NCI-H226 (cell line): ENCODE measurements at regions not wholly inside any gene's neighbourhood (a gene's known extent, or its start where the extent isn't known, plus 50 kb on each side); places are given as distances from the start of the nearest gene placed in this dataset.
"Not testable (repeated sequence)": the region's sequence is repeated elsewhere in the genome, so short reads cannot be mapped to it uniquely, and the experiment has no call there.

Experiments used
- DNase-seq: peaks from one replicate; pipeline ENCODE4 v3.0.0-alpha.2; 2015

DNA sequence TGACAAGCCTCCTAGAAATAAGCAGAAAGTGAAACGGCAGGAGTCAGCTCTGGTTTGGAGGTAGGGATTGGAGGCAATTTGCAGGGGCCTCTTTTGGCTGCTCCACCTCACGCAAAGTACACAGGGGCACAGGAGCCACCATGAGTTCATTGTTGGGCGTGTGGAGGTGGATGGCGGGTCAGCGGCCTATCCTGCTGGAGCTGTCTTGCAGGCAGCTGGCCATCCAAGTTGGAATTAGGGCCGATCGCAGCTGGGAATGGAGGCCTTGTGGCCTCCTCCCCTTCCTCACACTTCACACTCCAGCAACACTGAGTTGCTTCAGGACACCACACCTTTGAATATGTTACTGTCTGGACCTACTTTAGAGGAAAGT, 171.5 kb downstream of the MYCN start:
- DNase-seq, result no peak

DNA sequence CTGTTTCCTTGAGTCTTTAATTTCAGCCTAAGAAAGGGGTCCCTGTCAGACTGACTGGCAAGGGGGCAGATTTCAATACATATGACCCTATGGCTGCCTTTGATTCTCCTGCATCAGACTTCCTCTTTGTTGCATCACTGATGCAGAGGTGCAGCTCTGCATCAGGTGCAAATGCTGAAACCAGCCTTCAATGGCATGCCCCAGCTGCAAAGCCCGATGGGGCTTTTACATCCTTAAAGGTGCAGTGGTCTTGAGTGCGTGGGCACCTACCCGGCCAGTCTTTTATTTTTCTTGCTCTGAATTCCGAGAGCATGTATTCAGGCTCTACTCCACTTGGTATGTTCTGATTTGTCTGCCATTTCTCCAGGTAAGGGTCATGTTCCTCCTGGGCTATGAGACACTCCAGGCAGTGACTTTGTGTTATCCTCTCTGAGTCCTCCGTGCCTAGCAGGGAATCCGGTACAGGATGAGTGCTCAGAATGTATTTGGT, 169.5 kb downstream of the MYCN start:
- no peak for DNase-seq

DNA sequence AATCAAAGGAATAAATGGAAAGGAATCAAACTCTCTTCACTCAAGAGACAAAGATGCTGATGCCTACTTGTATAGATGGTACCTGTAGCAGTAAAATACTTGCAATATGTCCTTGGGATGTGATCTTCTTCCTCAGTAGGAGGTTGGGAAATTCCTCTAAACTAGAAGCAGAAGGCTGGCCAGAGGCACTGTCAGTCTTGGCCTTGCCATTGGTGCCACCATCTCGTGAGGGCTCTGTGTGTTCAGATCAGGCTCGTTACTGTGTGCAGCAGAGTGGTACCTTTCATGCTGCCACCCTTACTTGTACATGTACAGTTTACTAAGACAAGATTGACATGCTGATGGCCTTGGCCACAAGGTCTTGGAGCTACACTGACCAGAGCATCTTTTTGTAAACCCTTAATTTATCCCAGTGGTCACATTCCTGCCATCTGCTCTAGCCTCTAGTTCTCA, 169.0 kb downstream of the MYCN start:
- DNase-seq, result no peak

DNA sequence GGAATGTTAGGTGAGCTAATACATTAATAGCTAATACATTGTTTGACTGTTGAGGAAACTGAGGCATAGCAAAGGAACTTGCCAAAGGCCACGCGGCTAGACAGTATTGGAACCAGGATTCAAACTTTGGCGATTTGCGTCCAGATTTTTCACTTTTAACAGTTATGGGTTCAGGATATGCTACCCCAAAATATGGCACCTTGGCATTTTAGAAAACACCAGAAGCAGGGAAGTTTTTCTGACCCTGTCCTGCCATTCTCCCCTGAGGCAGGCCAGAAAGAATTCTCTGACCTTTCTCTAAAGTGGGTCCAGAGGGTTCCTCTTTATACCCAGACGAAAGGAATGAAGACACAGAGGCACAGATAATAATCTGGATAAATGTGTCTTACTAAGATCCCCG, 166.9 kb downstream of the MYCN start:
- no peak for DNase-seq

DNA sequence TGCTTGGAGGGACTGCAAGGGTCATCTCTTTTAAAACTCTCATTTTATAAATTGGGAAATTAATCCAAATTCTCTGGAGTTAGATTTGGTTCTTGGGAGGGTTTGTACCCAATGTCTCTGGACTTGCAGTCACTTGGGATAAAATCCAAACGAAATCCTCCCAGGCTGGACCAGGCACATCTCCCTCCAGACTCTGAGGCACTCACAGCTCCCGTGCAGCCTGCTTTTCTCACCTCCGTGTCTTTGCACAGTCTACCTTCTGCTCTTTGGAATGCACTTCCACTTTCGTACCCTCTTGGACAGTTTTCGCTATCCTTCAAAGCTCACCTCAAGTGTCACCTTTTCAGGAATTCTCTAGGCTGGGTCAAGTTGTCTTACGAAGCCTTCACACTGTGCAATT, 166.3 kb downstream of the MYCN start:
- no peak for DNase-seq

DNA sequence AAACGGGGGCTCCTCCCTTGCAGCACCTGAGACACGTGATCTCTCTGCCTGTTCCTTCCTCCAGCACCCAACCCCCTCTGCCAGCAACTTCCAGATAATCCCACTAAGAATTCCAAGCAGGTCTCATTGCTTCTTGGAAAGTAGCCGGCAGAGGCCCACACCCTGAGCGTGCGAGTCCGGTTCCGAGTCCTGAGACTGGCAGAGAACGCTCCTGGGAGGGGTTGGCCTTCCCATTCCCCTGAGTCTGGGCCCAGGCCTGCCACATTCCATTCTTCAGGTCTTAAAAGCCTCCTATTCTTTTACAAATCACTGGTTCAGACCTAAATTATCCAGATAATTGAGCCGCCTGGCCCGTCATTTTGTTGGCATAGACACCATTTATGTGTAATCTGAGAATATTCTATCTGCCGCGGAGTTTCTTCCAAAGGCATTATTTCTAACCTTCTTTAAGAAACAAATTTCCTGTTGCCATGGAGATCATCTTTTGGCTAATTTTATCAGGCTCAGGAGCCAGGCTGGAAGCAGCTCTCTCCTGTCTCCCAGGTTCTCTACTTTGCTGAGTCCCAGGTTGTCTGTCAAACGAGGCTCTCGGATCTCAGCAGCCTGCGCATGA, 165.4 kb downstream of the MYCN start:
- DNase-seq, result no peak

DNA sequence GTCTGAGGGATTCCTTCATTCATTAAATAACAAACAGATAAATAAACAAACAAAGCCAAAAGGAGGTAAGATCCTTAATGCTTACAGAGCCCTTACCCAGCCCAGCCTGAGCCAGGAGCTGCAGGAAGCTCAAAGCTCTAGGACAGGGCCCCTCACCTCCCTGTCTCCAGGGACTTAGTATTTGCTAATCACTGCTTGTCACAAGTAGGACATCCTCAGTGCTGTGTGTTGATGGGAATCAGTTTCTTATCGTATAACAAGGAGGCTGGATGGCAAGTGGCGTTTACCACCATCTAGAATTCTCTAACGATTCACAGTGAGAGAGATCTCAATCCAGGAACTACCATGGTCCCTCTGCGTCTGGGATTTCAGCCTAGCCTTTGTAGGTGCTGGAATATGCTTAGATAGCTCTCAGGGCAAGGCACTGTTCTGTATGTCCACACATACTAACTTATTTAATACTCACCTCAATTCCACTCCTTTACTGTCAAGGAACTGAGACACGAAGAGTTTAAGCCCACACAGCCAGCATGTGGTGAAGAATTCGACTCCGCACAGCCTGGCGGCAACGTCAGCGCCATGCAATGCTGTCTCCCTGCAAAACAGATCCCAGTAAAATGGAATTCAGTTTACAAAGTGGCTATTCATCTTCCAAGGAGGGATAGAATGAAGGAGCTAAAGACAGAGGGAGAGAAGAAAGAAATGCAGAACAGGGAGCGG, 164.8 kb downstream of the MYCN start:
- DNase-seq, result no peak

DNA sequence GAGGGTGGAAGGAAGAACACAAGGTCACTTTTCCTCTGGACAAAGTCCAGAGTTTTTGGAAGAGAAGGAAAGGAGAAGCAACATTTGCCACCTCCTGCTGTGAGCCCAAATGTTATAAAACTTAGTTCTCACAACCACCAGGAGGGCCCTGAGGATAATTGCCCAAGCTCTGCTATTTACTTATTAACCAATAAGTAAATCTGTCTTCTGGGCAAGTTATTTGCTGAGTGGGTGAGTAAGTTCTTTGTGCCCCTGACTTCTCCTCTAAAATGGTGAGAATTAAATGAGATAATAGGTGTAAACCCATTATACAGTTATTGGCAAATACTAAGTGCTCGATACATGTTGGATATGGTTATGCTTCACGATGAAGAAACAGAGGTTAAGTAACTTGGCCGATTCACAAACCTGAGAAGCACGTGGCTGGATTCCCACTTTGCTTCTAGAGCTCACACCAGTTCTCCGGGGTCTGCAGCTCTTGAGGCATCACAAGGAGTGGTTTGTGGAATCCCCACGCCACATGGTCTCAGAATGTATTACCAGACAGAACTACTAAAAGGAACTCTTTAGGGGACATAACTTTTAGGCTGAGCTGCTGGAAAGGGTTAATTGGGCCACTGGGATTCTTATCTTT, 164.1 kb downstream of the MYCN start:
- DNase-seq, result no peak

DNA sequence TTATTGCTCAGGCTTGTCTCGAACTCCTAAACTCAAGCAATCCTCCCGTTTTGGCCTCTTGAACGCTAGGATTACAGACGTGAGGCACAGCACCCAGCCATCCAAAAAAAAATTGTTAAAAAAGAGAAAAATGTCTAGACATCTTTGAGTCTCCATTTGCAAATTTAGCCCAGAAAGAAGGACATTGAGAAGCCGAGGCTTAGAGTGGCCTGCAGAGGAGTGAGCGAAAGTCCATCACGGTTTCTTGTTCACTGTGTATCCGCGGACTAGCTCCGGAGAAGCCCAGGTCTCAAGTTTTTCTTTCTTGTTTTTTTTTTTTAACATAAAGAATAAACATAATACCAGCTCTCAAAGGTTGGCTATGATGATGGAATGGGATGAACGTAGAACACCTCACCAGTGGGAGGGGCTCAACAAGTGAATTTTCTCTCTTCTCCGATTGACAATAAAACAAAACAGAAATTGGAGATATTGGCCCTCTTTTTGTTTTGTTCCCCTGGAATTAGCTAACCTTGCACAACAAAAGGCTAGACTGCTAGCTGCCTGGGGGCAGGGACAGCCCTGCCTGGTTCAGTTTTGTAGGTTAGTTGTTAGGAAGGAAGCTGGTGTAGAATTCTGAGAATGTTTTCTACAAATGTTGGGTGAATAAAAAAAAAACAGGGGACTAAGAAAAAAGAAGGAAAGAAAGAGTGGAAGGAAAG, 163.4 kb downstream of the MYCN start:
- DNase-seq, result no peak

DNA sequence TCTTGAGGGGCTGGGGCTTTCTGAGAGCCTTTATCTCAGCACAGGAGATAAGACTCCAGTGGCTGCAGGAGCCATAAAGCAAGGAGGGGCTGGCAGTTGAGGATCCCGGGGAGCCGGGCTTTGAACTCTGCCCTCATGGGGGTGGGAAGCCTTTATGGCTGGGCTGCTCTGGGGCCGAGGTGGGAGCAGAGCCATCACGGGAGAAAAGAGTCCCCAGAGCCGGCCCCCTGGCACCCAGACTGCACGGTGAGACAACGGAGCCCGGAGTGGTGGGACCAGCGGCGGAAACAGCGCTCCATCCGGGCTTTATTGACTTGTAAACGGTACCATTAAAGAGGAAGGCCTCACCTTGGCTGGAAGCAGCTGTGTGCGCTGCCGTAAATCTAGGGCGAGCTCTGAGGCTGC, 162.6 kb downstream of the MYCN start:
- DNase-seq, result no peak

DNA sequence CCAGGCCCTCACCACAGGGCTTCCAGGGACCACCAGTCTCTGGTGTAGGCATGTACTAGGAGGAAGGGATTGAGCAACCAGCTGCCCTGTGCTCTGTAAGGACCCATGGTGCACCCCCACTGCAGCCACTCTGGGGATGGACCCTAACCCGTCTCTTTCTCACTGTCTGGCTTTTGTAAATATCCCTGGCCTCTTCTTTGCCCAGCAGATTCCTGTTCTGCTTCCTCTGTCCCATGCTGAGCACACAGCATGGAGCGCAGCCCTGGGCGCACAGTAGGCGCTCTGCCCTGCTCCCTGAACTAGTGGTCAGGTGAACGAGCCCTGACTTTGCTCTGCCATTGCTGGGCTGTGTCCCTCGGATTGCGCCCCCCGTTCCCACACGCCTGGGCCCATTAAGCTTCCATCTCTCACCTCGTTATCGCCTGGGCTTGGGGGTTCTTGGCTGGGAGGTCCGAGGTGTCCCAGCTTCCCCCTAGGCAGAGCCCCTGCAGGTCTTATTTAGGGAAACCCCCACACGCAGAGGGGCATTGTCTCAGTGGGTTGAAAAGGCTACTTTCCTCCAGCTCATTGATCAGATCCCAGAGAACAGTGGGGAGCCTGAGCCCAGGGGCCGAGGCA, 162.1 kb downstream of the MYCN start:
- DNase-seq, result no peak

DNA sequence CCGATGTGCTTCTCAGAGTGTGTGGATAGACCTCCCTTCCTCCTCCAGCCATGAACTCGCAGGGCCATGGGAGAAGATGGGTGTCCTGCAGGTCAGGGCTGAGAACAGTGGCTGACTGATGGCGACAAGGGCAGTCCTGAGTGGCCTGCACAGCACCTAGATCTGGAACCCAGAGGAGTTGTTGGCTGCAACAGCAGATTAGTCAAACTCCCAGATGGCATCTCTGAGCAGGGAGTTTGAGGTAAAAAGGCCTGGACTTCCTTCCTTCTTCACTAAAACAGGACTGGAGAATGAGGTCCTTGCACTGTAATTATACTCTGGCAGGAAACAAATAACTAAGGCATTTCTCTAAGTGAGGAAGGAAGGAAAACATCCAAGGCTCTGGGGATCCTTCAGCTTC, 160.8 kb downstream of the MYCN start:
- DNase-seq, result no peak

DNA sequence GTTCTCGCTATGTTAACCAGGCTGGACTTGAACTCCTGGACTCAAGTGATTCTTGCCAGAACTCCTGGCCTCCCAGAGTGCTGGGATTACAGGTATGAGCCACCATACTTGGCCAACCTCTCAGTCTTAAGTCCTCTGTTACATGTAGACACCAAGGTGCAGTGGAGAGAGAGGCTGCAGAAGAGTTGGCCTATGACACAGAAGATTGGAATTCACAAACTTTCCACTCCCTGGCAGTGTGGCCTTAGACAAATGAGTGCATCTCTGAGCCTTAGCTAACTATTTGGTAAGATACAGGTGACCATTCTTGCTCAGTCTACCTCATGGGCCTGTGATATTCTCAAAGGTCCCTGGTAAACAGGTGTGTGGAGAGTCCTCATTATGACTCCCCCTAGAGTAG, 159.7 kb downstream of the MYCN start:
- peak; percentile 44 for DNase-seq

DNA sequence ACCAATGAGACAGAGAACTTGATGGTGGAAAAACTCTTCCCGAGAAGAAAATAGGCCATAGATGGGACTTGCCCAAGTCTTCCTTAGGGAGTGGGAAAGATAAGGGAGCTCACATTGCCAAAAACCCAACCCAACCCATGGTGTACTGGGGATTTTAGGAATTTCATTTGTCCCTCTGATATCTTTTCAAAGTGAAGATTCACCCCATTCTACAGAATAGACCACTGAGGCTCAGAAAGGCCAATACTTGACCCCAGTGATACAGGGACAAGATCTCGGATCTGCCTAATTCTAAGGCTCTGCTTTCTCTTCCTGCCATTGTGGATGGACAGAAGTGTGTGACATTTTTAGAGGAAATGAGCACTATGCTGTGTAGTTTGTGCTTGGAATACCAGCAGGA, 159.0 kb downstream of the MYCN start:
- DNase-seq, result no peak

DNA sequence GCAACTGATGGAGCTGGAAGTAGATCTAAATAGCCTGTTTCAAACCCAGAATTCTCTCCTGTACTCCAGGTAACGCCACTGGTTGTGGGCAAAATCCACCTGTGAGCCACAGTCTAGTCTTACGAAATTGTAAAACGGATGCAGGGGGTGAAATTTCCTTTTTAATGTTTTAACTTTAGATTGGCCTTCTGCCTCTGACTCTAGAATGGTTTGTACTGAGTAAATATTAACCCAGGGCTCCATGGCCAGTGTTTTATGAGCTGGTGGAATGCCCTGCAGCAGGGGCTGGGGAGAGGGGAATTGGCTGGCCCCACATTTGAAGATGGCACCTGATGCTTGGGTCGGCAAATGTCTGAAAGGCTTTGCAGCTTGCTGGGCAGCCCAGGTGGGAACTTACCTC, 156.6 kb downstream of the MYCN start:
- DNase-seq, result no peak

DNA sequence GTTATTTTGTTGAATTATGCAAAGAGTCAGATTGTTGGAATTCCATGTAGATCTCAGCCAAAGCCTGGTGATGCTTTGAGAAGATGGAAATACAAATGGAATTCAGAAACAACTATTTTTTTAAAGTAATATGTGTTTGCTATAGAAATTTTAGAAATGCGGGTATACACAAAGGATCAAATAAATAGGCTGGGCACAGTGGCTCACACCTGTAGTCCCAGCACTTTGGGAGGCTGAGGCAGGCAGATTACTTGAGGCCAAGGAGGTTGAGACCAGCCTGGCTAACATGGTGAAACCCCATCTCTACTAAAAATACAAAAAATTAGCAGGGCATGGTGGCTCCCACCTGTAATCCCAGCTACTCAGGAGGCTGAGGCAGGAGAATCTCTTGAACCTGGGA, 155.1 kb downstream of the MYCN start:
- not testable (repeated sequence) for DNase-seq

DNA sequence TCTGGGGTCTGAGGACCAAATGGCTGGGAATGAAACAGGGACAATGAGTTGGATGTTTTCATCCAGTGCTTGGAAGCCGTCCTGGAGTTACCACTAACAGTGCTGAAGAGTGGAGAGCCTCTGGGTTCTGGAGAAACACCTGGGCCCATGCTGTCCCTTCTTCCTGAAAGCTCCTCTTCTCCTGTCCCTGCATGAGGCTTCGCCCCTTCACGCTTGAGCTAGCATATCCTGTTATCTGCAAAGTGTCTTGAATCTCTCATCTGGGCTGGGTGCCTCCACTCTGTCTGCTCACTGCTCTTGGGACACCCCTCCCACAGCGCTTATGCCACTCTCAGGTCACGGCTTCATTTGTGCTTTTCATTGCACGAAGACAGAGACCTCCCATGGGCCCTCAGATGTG, 154.5 kb downstream of the MYCN start:
- DNase-seq, result no peak

DNA sequence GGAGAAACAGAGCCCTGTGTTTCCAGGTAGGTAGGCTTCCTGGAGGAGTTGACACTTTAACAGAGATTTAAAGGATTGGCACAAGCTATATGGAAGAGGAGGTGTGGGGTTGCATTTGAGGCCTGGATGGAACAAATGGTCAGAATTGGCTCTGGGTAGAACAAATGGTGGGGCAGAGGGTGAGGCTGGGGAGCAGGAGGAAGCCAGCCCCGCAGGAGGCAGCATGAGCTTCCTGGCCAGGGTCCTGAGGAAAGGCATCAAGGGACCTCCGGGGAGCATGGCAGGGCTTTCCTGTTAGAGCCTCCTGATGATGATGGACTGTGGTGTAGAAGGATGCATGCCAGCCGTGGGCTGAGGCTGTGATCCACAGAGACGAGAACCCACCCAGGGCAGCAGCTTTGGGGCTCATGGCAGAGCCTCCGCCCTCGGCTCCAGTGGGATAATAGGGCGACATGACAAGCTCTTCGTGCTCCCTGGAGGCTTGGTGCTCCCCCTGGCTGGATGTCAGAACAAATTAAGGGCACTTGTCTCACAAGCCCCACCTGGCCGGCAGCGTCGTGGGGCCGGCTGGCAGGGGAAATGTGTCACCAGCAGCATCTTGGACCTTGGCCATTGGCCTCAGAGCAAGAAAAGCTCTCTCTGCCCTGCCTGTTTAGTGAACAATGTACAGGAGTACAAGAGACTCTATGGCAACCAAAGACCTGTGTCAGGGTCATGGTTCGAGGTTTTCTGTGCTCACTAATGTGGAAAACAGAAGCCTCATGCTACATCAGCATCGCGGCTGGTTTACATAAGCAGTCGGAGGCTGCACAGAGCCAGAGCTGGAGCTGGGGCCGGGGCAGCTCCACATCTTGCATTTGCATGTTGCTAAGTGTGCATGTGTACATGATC, 153.5 kb downstream of the MYCN start:
- DNase-seq, result no peak

DNA sequence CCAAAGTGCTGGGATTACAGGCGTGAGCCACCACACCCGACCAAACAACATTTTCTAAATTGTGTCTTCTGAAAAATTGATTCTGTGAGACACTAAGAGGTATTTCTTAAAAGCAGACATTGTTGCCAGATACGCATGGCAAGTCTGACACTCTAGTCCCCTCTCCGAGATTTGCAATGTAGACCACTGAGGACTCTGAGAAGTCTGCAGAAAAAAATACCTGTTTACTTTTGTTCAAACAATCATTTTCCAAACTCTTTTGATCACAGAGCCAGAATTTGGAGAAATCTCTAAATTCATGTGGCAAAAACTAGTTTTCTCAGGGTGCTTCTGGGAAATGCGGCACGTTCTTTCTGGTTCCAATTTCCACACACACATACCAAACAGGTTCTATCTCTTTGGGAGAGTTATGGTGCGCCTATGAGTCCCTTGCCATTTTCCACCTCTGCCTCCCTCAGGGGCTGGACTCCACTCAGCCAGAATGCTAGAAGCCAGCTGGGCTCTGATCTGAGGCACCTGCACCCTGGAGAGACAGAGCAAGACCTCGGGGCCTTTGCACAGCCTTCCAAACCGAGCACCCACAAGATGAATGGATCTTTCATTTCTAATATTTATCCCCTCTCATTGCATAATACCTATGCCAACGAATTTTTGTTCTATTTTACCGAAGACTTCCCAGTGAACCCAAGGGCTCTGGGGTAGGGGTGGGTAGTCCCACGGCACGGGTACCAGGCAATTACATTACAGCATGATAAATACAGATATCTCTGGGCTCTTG, 152.7 kb downstream of the MYCN start:
- DNase-seq, result no peak

DNA sequence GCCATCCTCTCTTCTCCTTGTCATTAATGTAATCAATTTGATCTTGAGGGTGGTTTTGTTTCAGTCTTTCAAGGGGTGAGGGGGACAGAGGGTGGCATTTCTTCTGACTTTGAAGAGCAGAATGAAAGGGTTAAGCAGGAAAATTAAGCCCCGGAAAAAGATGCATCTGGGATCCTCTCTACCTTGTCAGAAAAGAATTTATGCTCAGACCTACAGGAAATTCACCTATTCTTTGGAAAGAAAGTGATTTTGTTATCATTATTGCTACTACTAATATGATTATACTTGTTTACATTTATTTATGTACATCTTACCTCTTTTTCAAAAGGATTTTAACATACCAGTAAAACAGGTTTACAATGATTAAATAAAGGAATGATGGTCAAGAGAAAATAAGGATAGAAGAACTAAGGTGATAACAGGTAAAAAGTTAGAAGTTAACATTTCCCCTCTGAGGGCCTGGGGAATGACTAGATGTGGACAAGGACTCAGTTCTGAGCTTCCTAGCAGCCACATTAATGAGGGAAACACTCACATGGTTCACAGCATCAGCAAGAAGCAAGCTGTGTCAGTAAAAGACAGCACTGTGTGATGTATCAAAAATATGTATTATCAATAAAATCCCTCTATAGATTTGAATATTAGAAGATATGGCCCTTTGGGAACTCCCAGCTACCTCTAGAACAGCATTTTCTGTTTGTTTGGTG, 151.4 kb downstream of the MYCN start:
- no peak for DNase-seq
